ENCODE measurements at regions not wholly inside any gene's neighbourhood (a gene's known extent, or its start where the extent isn't known, plus 50 kb on each side); places are given as distances from the start of the nearest gene placed in this dataset.

DNA sequence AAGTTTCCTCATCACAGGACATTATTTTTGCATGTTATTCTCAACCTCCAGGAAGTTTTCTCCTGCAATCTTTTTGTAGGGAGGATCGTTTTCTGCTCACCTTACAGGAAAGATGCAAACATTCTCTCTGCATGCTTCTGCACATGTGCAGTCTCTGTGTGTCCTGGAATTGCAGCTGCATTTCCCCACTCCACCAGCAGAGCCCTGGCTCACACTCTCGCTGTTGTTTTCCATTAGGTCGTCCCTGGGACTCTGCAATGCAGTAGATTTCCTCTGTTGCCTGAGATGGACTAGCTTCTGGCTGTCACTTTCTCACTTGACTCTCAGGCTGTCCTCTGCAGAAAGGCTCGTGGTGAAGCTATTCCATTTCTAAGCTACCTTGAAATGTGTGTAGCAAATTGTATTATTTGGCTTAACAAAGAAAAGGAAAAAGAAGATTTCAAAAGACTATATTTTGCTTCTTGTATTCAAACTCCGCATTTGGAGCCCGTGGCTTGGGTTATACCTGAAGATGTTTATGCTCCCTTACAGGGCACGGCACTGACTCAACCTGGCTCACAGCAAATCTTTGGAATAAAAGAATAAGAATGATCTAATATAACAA, 346.7 kb downstream of the RAD51AP2 start:
- ChIA-PET POLR2A (ENCODE audit: low non-redundant PET) (no interaction called here), CTCF (no interaction called here)
- DNase-seq (ENCODE audit: low spot score), result peak; percentile 20
- TF ChIP-seq CTCF (conservative IDR thresholded peaks at IDR 0.05; ENCODE audit: low read depth), result peak; percentile 34
- H3K27ac ChIP-seq, result no peak overlapping the region

DNA sequence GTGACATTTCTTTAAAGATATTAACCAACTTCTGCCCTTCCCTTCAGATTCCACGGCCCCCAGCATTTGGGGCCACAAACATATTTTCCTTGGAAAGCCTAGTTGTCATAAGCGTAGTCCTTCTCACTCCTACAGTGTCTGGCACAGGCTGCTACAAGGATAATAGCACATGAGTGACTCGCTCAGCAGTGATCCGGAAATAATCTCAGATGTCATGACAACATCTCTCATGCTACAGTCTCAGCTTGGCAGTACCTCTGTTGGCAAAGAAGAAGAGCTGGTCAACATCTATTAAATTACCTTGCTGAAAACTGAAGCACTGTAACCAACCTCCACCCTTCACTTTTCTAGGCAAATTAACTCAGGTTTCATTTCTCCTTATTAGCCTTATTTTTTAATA, 351.7 kb downstream of the RAD51AP2 start:
- no peak for TF ChIP-seq CTCF (conservative IDR thresholded peaks at IDR 0.05; ENCODE audit: low read depth)
- ChIA-PET CTCF (no interaction called here), POLR2A (ENCODE audit: low non-redundant PET) (no interaction called here)
- H3K27ac ChIP-seq, result no peak overlapping the region
- no peak for DNase-seq (ENCODE audit: low spot score)

GRCh38 chr2:17164550-17164949, 353.7 kb downstream of the RAD51AP2 start:
- DNase-seq (ENCODE audit: low spot score), result no peak
- no peak for TF ChIP-seq CTCF (conservative IDR thresholded peaks at IDR 0.05; ENCODE audit: low read depth)
- H3K27ac ChIP-seq, result no peak overlapping the region
- ChIA-PET POLR2A (ENCODE audit: low non-redundant PET) (no interaction called here), CTCF (no interaction called here)

GRCh38 chr2:17163638-17164037, 354.6 kb downstream of the RAD51AP2 start:
- ChIA-PET POLR2A (ENCODE audit: low non-redundant PET) (no interaction called here), CTCF (no interaction called here)
- TF ChIP-seq CTCF (conservative IDR thresholded peaks at IDR 0.05; ENCODE audit: low read depth), result no peak
- no peak for DNase-seq (ENCODE audit: low spot score)
- no peak overlapping the region for H3K27ac ChIP-seq

GRCh38 chr2:17162713-17163112, 355.5 kb downstream of the RAD51AP2 start:
- POLR2A ChIA-PET (ENCODE audit: low non-redundant PET), result no interaction called here
- CTCF ChIA-PET, result no interaction called here
- H3K27ac ChIP-seq, result no peak overlapping the region
- TF ChIP-seq CTCF (conservative IDR thresholded peaks at IDR 0.05; ENCODE audit: low read depth), result no peak
- DNase-seq (ENCODE audit: low spot score), result no peak

GRCh38 chr2:17160594-17160993, 357.6 kb downstream of the RAD51AP2 start:
- no peak for DNase-seq (ENCODE audit: low spot score)
- TF ChIP-seq CTCF (conservative IDR thresholded peaks at IDR 0.05; ENCODE audit: low read depth), result no peak
- no peak overlapping the region for H3K27ac ChIP-seq
- CTCF ChIA-PET, result interaction anchor here (0.7 kb wide), 1 partner anchor 84 kb away, joined by 3 read pairs; no protein-coding TSS in a partner anchor
- POLR2A ChIA-PET (ENCODE audit: low non-redundant PET), result no interaction called here

DNA sequence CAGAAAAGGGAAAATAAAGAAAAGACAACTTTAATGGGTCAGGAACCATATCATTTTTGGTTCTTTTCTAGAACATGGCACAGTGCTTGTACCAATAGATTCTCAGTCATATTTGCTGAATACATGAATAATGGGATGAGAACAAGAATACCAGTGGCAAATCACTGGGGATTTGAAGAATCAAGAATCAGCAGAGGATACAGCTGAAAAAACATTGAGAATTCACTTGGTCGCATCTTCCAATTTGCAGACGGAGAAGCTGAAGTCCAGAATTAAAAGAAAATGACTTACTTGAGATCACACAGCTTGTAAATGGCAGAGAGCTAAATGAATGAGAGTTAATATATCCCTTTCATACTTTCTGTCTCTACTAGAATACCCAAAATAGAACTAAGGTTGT, 362.2 kb downstream of the RAD51AP2 start:
- CTCF ChIA-PET, result no interaction called here
- TF ChIP-seq CTCF (conservative IDR thresholded peaks at IDR 0.05; ENCODE audit: low read depth), result no peak

More for the DNA sequence above, 362.2 kb downstream of the RAD51AP2 start:
- POLR2A ChIA-PET (ENCODE audit: low non-redundant PET), result no interaction called here
- no peak overlapping the region for H3K27ac ChIP-seq
- no peak for DNase-seq (ENCODE audit: low spot score)
